GM10248 (cell line): ENCODE measurements at regions not wholly inside any gene's neighbourhood (a gene's known extent, or its start where the extent isn't known, plus 50 kb on each side); places are given as distances from the start of the nearest gene placed in this dataset.
A peak's percentile ranks its signal among the peaks of the same experiment; 100 is the strongest.

ENCODE experiments used
- CTCF ChIA-PET: fragments of 300-600 bp; sonication (Branson Sonifier 250); formaldehyde crosslinking; extraction: SDS; loops from one replicate; lab custom pipeline; 2021; ENCODE audit warnings: antibody characterized with exemption; lab: Yijun Ruan, JAX
- POLR2A ChIA-PET: fragments of 350-650 bp; sonication (Branson Sonifier 250); formaldehyde crosslinking; extraction: SDS; loops from one replicate; lab custom pipeline; 2020; ENCODE audit warnings: antibody characterized with exemption; lab: Yijun Ruan, JAX
- DNase-seq: peaks from one replicate; pipeline ENCODE4 v3.0.0; 2012; ENCODE audit errors: extremely low spot score
- CTCF ChIP-seq: IDR thresholded peaks from 2 replicates; pipeline ENCODE4 v1.5.1; 2012; ENCODE audit warnings: mild to moderate bottlenecking, low read depth; ENCODE audit errors: extremely low read depth, missing control alignments, control extremely low read depth

GRCh38 chr6:14930366-14930989 is 315.4 kb upstream of the JARID2 start:
- POLR2A ChIA-PET = no interaction called here
- TF ChIP-seq CTCF = no peak
- DNase-seq = no peak
- CTCF ChIA-PET = interaction anchor here (0.7 kb wide), 1 partner anchor 64 kb away, joined by 4 read pairs; no protein-coding TSS in a partner anchor

GRCh38 chr6:14932485-14933182 is 313.2 kb upstream of the JARID2 start:
- ChIA-PET CTCF (no interaction called here), POLR2A (no interaction called here)
- no peak for DNase-seq
- TF ChIP-seq CTCF = no peak

DNA sequence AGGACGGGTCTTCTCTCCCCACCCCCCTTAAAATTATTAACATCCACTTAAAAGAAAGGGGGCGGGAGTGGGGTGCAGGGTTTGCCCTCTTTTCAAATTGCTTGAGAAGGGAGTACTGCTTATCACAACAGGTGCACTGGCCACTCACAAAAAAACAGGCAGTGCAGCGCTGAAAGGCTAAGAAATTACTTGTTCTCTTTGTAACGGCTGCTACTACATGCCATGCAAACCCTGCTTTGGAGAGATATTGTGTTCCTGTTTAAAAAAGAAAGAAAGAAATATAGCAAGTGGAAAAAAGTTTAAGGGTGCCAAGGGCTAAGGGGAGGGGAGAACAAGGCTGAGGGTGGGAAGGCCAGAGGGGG is 312.7 kb upstream of the JARID2 start:
- no peak for TF ChIP-seq CTCF
- POLR2A ChIA-PET = no interaction called here
- CTCF ChIA-PET = no interaction called here
- DNase-seq = no peak

DNA sequence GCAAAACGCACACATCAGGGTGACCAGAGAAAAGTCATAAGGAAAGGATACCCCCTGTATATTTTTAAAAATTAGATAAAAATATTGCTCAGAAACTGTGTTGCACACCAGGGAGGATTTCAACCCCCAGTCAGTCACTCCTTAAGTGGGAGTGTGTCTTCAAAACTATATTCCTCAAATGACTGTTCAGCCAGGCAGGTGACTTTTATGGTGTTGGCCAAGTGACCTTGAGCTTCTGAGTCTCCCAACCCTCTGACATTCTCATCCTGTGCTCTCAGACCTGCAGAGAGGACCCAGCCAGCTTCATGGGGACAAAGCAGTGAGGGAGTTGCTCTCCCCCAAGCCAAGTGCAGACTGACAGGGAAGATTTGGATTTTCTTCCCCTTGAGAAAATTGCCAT is 311.9 kb upstream of the JARID2 start:
- ChIA-PET POLR2A (no interaction called here), CTCF (no interaction called here)
- no peak for TF ChIP-seq CTCF
- DNase-seq = peak; percentile 25

GRCh38 chr6:14934844-14935243 is 311.0 kb upstream of the JARID2 start:
- TF ChIP-seq CTCF = no peak
- no peak for DNase-seq
- ChIA-PET CTCF (no interaction called here), POLR2A (no interaction called here)

DNA sequence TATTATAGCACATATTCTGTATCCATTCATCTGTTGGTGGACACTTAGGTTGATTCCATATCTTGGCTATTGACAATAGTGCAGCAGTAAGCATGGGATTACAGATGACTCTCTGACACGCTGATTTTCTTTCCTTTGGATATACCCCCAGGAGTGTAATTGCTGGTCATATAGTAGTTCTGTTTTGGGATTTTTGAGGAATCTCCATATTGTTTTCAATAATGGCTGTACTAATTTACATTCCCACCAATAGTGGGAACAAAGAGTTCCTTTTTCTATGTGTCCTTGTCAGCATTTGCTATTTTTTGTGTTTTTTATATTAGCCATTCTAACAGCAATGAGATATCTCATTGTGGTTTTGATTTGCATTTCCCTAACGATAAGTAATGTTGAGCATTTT is 309.0 kb upstream of the JARID2 start:
- ChIA-PET POLR2A (no interaction called here), CTCF (interaction anchor here (0.6 to 1.6 kb wide), 5 partner anchors 11 to 1174 kb away, joined by 3 to 4 read pairs (median 3); no protein-coding TSS in a partner anchor)
- TF ChIP-seq CTCF = no peak
- DNase-seq = no peak
